Cardiac fibroblast (primary cell): ENCODE measurements at regions not wholly inside any gene's neighbourhood (a gene's known extent, or its start where the extent isn't known, plus 50 kb on each side); places are given as distances from the start of the nearest gene placed in this dataset.
A peak's percentile ranks its signal among the peaks of the same experiment; 100 is the strongest.

Experiments used
- DNase-seq, 2 donors: peaks; one replicate each; pipeline versions ENCODE4 v3.0.0 to v3.0.0-alpha.2; 2010; ENCODE audit warnings: low read depth in 2 of 2
- H3K4me3 ChIP-seq, 2 donors: replicated peaks in 1 of 2; 1 replicate in 1 of 2; 2 replicates in 1 of 2; pipeline ENCODE4 v1.5.1; 2011; ENCODE audit warnings: low read depth in 2 of 2, low read length in 2 of 2, mild to moderate bottlenecking in 2 of 2, moderate library complexity in 1 of 2
- CTCF ChIP-seq: IDR thresholded peaks from one replicate; pipeline ENCODE4 v1.5.1; 2011; ENCODE audit warnings: low read depth, mild to moderate bottlenecking, low read length, inconsistent platforms

- no peak overlapping the region for H3K4me3 ChIP-seq
- no peak for TF ChIP-seq CTCF
- no peak for DNase-seq
Measured at GRCh38 chr4:54937501-54937900, 187.9 kb downstream of the KDR start.

GRCh38 chr4:54933579-54933978 is 191.8 kb downstream of the KDR start:
- H3K4me3 ChIP-seq: no peak overlapping the region
- DNase-seq: no peak
- no peak for TF ChIP-seq CTCF

DNA sequence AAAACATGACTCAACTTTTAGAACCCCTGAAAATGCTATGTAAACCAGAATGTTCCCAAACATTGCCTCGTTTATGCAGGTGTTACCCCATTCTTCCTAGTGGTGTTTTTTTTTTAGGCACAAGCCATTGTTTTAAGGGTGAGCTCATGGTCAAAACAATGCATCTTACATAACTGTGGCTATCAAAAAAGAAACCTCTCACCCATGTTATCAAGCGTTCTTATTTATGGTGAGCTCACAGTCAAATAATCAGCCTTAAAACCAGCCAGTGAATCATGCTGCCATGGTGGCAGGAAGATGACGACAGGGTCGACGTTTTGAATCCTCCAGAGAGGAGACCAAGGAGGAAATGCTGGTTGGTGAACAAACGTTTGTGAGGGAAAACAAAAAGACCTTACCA is 195.2 kb downstream of the KDR start:
- H3K4me3 ChIP-seq: no peak overlapping the region
- no peak for TF ChIP-seq CTCF
- peak; percentile 67 to 96 for DNase-seq

GRCh38 chr4:54929459-54929858 is 195.9 kb downstream of the KDR start:
- H3K4me3 ChIP-seq: no peak overlapping the region
- no peak for TF ChIP-seq CTCF
- peak in 1 of 2 donors; percentile 48 for DNase-seq

GRCh38 chr4:54924891-54925290 is 200.5 kb downstream of the KDR start:
- no peak overlapping the region for H3K4me3 ChIP-seq
- no peak for DNase-seq
- TF ChIP-seq CTCF: no peak

- no peak for DNase-seq
- no peak for TF ChIP-seq CTCF
- H3K4me3 ChIP-seq: no peak overlapping the region
Measured at GRCh38 chr4:54915276-54915675, 210.1 kb downstream of the KDR start.

DNA sequence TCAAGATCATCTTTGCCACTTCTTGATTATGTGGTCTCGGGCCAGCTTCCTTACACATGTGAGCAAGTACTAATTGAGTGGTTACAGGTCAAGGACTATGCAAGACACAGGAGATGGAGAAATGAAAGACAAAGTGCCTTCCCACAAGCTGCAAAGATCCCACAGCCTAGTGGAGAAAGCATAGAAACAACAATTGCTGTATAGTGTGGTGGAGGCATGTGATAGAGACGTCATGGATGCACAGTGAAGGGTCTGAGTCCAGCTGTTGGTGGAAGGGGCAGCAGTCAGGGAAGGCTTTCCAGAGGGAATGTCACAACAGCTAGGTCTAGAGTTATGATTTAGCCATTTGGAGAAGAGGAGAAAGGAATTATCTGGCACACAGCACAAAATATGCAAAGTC is 210.6 kb downstream of the KDR start:
- no peak for DNase-seq
- TF ChIP-seq CTCF: no peak
- no peak overlapping the region for H3K4me3 ChIP-seq
